Activated naive CD4-positive, alpha-beta T cell treated with anti-CD3 and anti-CD28 coated beads for 36 hours (primary cell): ENCODE measurements at regions not wholly inside any gene's neighbourhood (a gene's known extent, or its start where the extent isn't known, plus 50 kb on each side); places are given as distances from the start of the nearest gene placed in this dataset.
"Not testable (repeated sequence)": the region's sequence is repeated elsewhere in the genome, so short reads cannot be mapped to it uniquely, and the experiment has no call there.

Experiments used
- CTCF ChIA-PET: fragments of 350-600 bp; sonication (Branson Sonifier 250); formaldehyde crosslinking; loops from one replicate; lab custom pipeline; 2021; ENCODE audit warnings: antibody characterized with exemption; lab: Charles Lee
- DNase-seq: peaks from one replicate; pipeline ENCODE4 v3.0.0-alpha.2; 2020
- H3K27ac Mint-ChIP-seq: one replicate; pipeline ENCODE4 v1.8.0; 2021; ENCODE audit warnings: mild to moderate bottlenecking, mixed read lengths
- H3K27me3 Mint-ChIP-seq: one replicate; pipeline ENCODE4 v1.8.0; 2021; ENCODE audit warnings: low read depth, mixed read lengths
- H3K36me3 Mint-ChIP-seq: one replicate; pipeline ENCODE4 v1.8.0; 2021; ENCODE audit warnings: low read depth, mixed read lengths
- H3K4me1 Mint-ChIP-seq: one replicate; pipeline ENCODE4 v1.8.0; 2021; ENCODE audit warnings: low read depth, mixed read lengths
- H3K4me3 Mint-ChIP-seq: one replicate; pipeline ENCODE4 v1.8.0; 2021; ENCODE audit warnings: mild to moderate bottlenecking, moderate library complexity, mixed read lengths
- H3K9me3 Mint-ChIP-seq: one replicate; pipeline ENCODE4 v1.8.0; 2021; ENCODE audit warnings: mixed read lengths
- intact Hi-C: fragments of 100-400 bp; cut with micrococcal nuclease; formaldehyde crosslinking; loops from one replicate; pipeline ENCODE4 v1.15.1; 2023

GRCh38 chr3:145063616-145064015, 1092.0 kb downstream of the DIPK2A start:
- Mint-ChIP-seq H3K4me3 (no peak overlapping the region), H3K27ac (no peak overlapping the region), H3K27me3 (no peaks in the 10 kb centered on the region), H3K36me3 (no peaks in the 10 kb centered on the region), H3K9me3 (peaks cover 17% of the 10 kb centered on the region), H3K4me1 (no peaks in the 10 kb centered on the region)
- intact Hi-C loops, result no loop called here
- DNase-seq, result no peak
- CTCF ChIA-PET, result no interaction called here

- Mint-ChIP-seq H3K27ac (no peak overlapping the region), H3K27me3 (no peaks in the 10 kb centered on the region), H3K9me3 (peaks cover 5% of the 10 kb centered on the region), H3K4me1 (no peaks in the 10 kb centered on the region), H3K4me3 (no peak overlapping the region), H3K36me3 (no peaks in the 10 kb centered on the region)
- intact Hi-C loops, result no loop called here
- CTCF ChIA-PET, result no interaction called here
- no peak for DNase-seq
Measured at GRCh38 chr3:145070795-145071194, 1090.2 kb downstream of the PLOD2 start.

GRCh38 chr3:145079436-145079835, 1081.5 kb downstream of the PLOD2 start:
- no peaks in the 10 kb centered on the region for H3K36me3 Mint-ChIP-seq
- intact Hi-C loops, result no loop called here
- no peak for DNase-seq
- H3K9me3 Mint-ChIP-seq, result no peaks in the 10 kb centered on the region
- H3K4me3 Mint-ChIP-seq, result no peak overlapping the region
- no peaks in the 10 kb centered on the region for H3K27me3 Mint-ChIP-seq
- no peaks in the 10 kb centered on the region for H3K4me1 Mint-ChIP-seq
- CTCF ChIA-PET, result no interaction called here
- no peak overlapping the region for H3K27ac Mint-ChIP-seq

GRCh38 chr3:145087038-145087437, 1073.9 kb downstream of the PLOD2 start:
- Mint-ChIP-seq H3K9me3 (no peaks in the 10 kb centered on the region), H3K36me3 (no peaks in the 10 kb centered on the region)

GRCh38 chr3:145088917-145089316, 1072.1 kb downstream of the PLOD2 start:
- Mint-ChIP-seq H3K36me3 (no peaks in the 10 kb centered on the region), H3K9me3 (no peaks in the 10 kb centered on the region), H3K27ac (no peak overlapping the region), H3K27me3 (no peaks in the 10 kb centered on the region), H3K4me3 (no peak overlapping the region), H3K4me1 (no peaks in the 10 kb centered on the region)
- DNase-seq, result no peak
- CTCF ChIA-PET, result no interaction called here
- intact Hi-C loops, result no loop called here

More at GRCh38 chr3:145087038-145087437, 1073.9 kb downstream of the PLOD2 start:
- Mint-ChIP-seq H3K27ac (no peak overlapping the region), H3K27me3 (no peaks in the 10 kb centered on the region), H3K4me1 (no peaks in the 10 kb centered on the region), H3K4me3 (no peak overlapping the region)
- CTCF ChIA-PET, result interaction anchor here (0.6 kb wide), 1 partner anchor 956 kb away, joined by 3 read pairs; no protein-coding TSS in a partner anchor
- DNase-seq, result no peak
- intact Hi-C loops, result no loop called here

GRCh38 chr3:145089337-145089736, 1071.6 kb downstream of the PLOD2 start:
- no peaks in the 10 kb centered on the region for H3K27me3 Mint-ChIP-seq
- H3K9me3 Mint-ChIP-seq, result no peaks in the 10 kb centered on the region
- DNase-seq, result no peak
- H3K4me3 Mint-ChIP-seq, result no peak overlapping the region
- no peaks in the 10 kb centered on the region for H3K4me1 Mint-ChIP-seq
- intact Hi-C loops, result no loop called here
- H3K36me3 Mint-ChIP-seq, result no peaks in the 10 kb centered on the region
- CTCF ChIA-PET, result no interaction called here
- H3K27ac Mint-ChIP-seq, result no peak overlapping the region

GRCh38 chr3:145094355-145094941, 1066.5 kb downstream of the PLOD2 start:
- CTCF ChIA-PET, result no interaction called here
- DNase-seq, result no peak
- intact Hi-C loops, result no loop called here
- Mint-ChIP-seq H3K4me3 (no peak overlapping the region), H3K4me1 (no peaks in the 10 kb centered on the region), H3K27ac (no peak overlapping the region), H3K9me3 (no peaks in the 10 kb centered on the region), H3K36me3 (no peaks in the 10 kb centered on the region), H3K27me3 (no peaks in the 10 kb centered on the region)

GRCh38 chr3:145111141-145111540, 1049.8 kb downstream of the PLOD2 start:
- H3K4me1 Mint-ChIP-seq, H3K27me3 Mint-ChIP-seq, H3K4me3 Mint-ChIP-seq, H3K27ac Mint-ChIP-seq, intact Hi-C loops, DNase-seq, CTCF ChIA-PET, H3K9me3 Mint-ChIP-seq, H3K36me3 Mint-ChIP-seq: not testable (repeated sequence)

GRCh38 chr3:145116769-145117168, 1044.2 kb downstream of the PLOD2 start:
- no peak for DNase-seq
- Mint-ChIP-seq H3K9me3 (peaks cover 4% of the 10 kb centered on the region), H3K36me3 (no peaks in the 10 kb centered on the region), H3K27me3 (no peaks in the 10 kb centered on the region), H3K4me1 (no peaks in the 10 kb centered on the region), H3K4me3 (no peak overlapping the region), H3K27ac (no peak overlapping the region)
- CTCF ChIA-PET, result no interaction called here
- intact Hi-C loops, result no loop called here

- DNase-seq, result no peak
- CTCF ChIA-PET, result no interaction called here
- H3K36me3 Mint-ChIP-seq, result no peaks in the 10 kb centered on the region
- no peak overlapping the region for H3K4me3 Mint-ChIP-seq
- no peaks in the 10 kb centered on the region for H3K27me3 Mint-ChIP-seq
- no peak overlapping the region for H3K27ac Mint-ChIP-seq
- H3K4me1 Mint-ChIP-seq, result no peaks in the 10 kb centered on the region
- intact Hi-C loops, result no loop called here
- H3K9me3 Mint-ChIP-seq, result peaks cover 4% of the 10 kb centered on the region
Measured at GRCh38 chr3:145118303-145118702, 1042.7 kb downstream of the PLOD2 start.

GRCh38 chr3:145124900-145125678, 1035.9 kb downstream of the PLOD2 start:
- H3K9me3 Mint-ChIP-seq, result no peaks in the 10 kb centered on the region
- no peak for DNase-seq
- no peaks in the 10 kb centered on the region for H3K27me3 Mint-ChIP-seq
- no peaks in the 10 kb centered on the region for H3K4me1 Mint-ChIP-seq
- no peak overlapping the region for H3K27ac Mint-ChIP-seq
- CTCF ChIA-PET, result no interaction called here
- no peak overlapping the region for H3K4me3 Mint-ChIP-seq
- intact Hi-C loops, result no loop called here
- H3K36me3 Mint-ChIP-seq, result no peaks in the 10 kb centered on the region

- DNase-seq, result no peak
- no peaks in the 10 kb centered on the region for H3K4me1 Mint-ChIP-seq
- H3K9me3 Mint-ChIP-seq, result no peaks in the 10 kb centered on the region
- intact Hi-C loops, result no loop called here
- H3K27me3 Mint-ChIP-seq, result no peaks in the 10 kb centered on the region
- H3K27ac Mint-ChIP-seq, result no peak overlapping the region
- no peak overlapping the region for H3K4me3 Mint-ChIP-seq
- CTCF ChIA-PET, result interaction anchor here (1.1 kb wide), 1 partner anchor 78 kb away, joined by 3 read pairs; no protein-coding TSS in a partner anchor
- no peaks in the 10 kb centered on the region for H3K36me3 Mint-ChIP-seq
Measured at GRCh38 chr3:145133281-145133680, 1027.7 kb downstream of the PLOD2 start.

GRCh38 chr3:145134738-145135137, 1026.2 kb downstream of the PLOD2 start:
- intact Hi-C loops, result no loop called here
- H3K4me3 Mint-ChIP-seq, result no peak overlapping the region
- H3K27ac Mint-ChIP-seq, result no peak overlapping the region
- no peaks in the 10 kb centered on the region for H3K9me3 Mint-ChIP-seq
- no peaks in the 10 kb centered on the region for H3K4me1 Mint-ChIP-seq
- no peaks in the 10 kb centered on the region for H3K36me3 Mint-ChIP-seq
- no peak for DNase-seq
- no peaks in the 10 kb centered on the region for H3K27me3 Mint-ChIP-seq
- CTCF ChIA-PET, result no interaction called here
